Suprapubic skin (tissue), 3 donors: ENCODE measurements at regions not wholly inside any gene's neighbourhood (a gene's known extent, or its start where the extent isn't known, plus 50 kb on each side); places are given as distances from the start of the nearest gene placed in this dataset.
A peak's percentile ranks its signal among the peaks of the same experiment; 100 is the strongest.

ENCODE experiments used
- CTCF ChIP-seq, 2 donors: fragments of 200-600 bp in 1 of 2; fragments of 450-650 bp in 1 of 2; sonication (generic) in 1 of 2; IDR thresholded peaks; one replicate each; pipeline ENCODE4 v1.5.1; 2016 to 2019; ENCODE audit warnings: antibody characterized with exemption in 2 of 2, mild to moderate bottlenecking in 1 of 2, moderate library complexity in 1 of 2
- POLR2A ChIP-seq, 2 donors: fragments of 450-650 bp; IDR thresholded peaks; one replicate each; pipeline ENCODE4 v1.6.1; 2017; ENCODE audit warnings: antibody characterized with exemption in 2 of 2, mild to moderate bottlenecking in 2 of 2, moderate library complexity in 2 of 2

GRCh38 chr3:30199096-30199759 lies 407.2 kb upstream of the TGFBR2 start:
- TF ChIP-seq CTCF (IDR thresholded peaks at IDR 0.05) (peak; percentile 62 to 72), POLR2A (IDR thresholded peaks at IDR 0.05) (no peak)
